Esophagus squamous epithelium (tissue), 5 donors: ENCODE measurements at regions not wholly inside any gene's neighbourhood (a gene's known extent, or its start where the extent isn't known, plus 50 kb on each side); places are given as distances from the start of the nearest gene placed in this dataset.

ENCODE experiments used
- DNase-seq: peaks from one replicate; lab custom pipeline; 2025; lab: John Stamatoyannopoulos, UW
- H3K27ac ChIP-seq, 4 donors: fragments of 200-600 bp; sonication (generic); one replicate each; pipeline ENCODE4 v1.5.1; 2016 to 2019; ENCODE audit warnings: mild to moderate bottlenecking in 1 of 4
- H3K27me3 ChIP-seq, 4 donors: fragments of 200-600 bp; sonication (generic); 1 replicate in 3 of 4; 2 replicates in 1 of 4; pipeline versions ENCODE4 v1.5.1 to v1.6.0; 2017 to 2021; ENCODE audit warnings: antibody characterized with exemption in 1 of 4
- H3K36me3 ChIP-seq, 3 donors: fragments of 200-600 bp; sonication (generic); one replicate each; pipeline ENCODE4 v1.5.1; 2016 to 2019
- H3K4me1 ChIP-seq, 3 donors: fragments of 200-600 bp; sonication (generic); one replicate each; pipeline ENCODE4 v1.5.1; 2017 to 2019
- H3K4me3 ChIP-seq, 4 donors: fragments of 200-600 bp; sonication (generic); 1 replicate in 3 of 4; 2 replicates in 1 of 4; pipeline ENCODE4 v1.5.1; 2016 to 2019; ENCODE audit warnings: mild to moderate bottlenecking in 2 of 4, moderate library complexity in 1 of 4
- H3K9me3 ChIP-seq, 3 donors: fragments of 200-600 bp; sonication (generic); one replicate each; pipeline ENCODE4 v1.5.1; 2016 to 2019
- POLR2A ChIP-seq, 4 donors: fragments of 450-650 bp; IDR thresholded peaks; one replicate each; pipeline ENCODE4 v1.6.1; 2017; ENCODE audit warnings: antibody characterized with exemption in 4 of 4, mild to moderate bottlenecking in 4 of 4, moderate library complexity in 3 of 4
- WGBS, 2 donors: methylation state at CpG; one replicate each; pipeline ENCODE4 v1.1.5; 2018; 5-methylcytosine and 5-hydroxymethylcytosine counted together
- intact Hi-C: fragments of 100-400 bp; cut with DNase I; formaldehyde crosslinking; loops from one replicate; pipeline ENCODE4 v1.15.0; 2022
- TF ChIP-seq, protein P1 (sequence below), 6 experiments: fragments of 450-650 bp in 4 of 6; fragments of 200-600 bp in 2 of 6; sonication (generic) in 2 of 6; IDR thresholded peaks; one replicate each; pipeline ENCODE4 v1.5.1; 2016 to 2019; ENCODE audit warnings: antibody characterized with exemption in 6 of 6, mild to moderate bottlenecking in 4 of 6, moderate library complexity in 4 of 6
- donor health status: DM: yes; HTN: yes; CAD: no.

- Histone ChIP-seq H3K27me3 (peaks cover 0 to 36% (median 1%) of the 10 kb centered on the region in 4 donors), H3K9me3 (no peaks in the 10 kb centered on the region), H3K4me1 (no peaks in the 10 kb centered on the region), H3K27ac (no peak overlapping the region), H3K36me3 (no peaks in the 10 kb centered on the region), H3K4me3 (no peak overlapping the region)
- TF ChIP-seq POLR2A (IDR thresholded peaks at IDR 0.05): no peak
- TF ChIP-seq, protein P1, sequence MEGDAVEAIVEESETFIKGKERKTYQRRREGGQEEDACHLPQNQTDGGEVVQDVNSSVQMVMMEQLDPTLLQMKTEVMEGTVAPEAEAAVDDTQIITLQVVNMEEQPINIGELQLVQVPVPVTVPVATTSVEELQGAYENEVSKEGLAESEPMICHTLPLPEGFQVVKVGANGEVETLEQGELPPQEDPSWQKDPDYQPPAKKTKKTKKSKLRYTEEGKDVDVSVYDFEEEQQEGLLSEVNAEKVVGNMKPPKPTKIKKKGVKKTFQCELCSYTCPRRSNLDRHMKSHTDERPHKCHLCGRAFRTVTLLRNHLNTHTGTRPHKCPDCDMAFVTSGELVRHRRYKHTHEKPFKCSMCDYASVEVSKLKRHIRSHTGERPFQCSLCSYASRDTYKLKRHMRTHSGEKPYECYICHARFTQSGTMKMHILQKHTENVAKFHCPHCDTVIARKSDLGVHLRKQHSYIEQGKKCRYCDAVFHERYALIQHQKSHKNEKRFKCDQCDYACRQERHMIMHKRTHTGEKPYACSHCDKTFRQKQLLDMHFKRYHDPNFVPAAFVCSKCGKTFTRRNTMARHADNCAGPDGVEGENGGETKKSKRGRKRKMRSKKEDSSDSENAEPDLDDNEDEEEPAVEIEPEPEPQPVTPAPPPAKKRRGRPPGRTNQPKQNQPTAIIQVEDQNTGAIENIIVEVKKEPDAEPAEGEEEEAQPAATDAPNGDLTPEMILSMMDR (IDR thresholded peaks at IDR 0.05): no peak
- intact Hi-C loops: no loop called here
- 38 to 47% methylated on average over 3 of the region's 3 CpGs for WGBS, 2 donors
- DNase-seq: no peak
Measured at GRCh38 chr4:178784491-178784890, 1342.3 kb upstream of the AGA start.

DNA sequence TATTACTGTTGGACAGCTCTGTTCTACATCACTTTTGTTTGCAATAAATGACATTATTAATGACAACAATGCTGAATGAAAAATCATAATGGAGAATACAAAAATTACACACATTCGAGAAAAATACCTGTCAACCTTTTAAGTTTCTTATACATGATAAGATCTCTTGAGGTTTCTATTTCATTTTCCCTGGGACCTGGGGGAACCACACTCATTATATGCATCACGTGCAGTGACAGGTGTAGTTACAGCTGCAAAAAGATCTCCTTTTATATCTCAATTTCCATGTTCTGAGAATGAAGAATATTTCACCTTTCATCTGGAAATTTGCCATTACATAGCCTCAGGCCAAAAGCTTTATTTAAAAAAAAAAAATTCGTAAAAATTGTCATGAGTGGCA lies 1347.0 kb upstream of the AGA start:
- 49 to 66% methylated on average over 3 of the region's 3 CpGs for WGBS, 2 donors
- Histone ChIP-seq H3K4me3 (no peak overlapping the region), H3K4me1 (no peaks in the 10 kb centered on the region), H3K27me3 (peaks cover 0 to 7% (median 0%) of the 10 kb centered on the region in 4 donors), H3K27ac (no peak overlapping the region), H3K9me3 (no peaks in the 10 kb centered on the region), H3K36me3 (no peaks in the 10 kb centered on the region)
- intact Hi-C loops: no loop called here
- TF ChIP-seq, protein P1 (IDR thresholded peaks at IDR 0.05): no peak
- no peak for TF ChIP-seq POLR2A (IDR thresholded peaks at IDR 0.05)
- no peak for DNase-seq

DNA sequence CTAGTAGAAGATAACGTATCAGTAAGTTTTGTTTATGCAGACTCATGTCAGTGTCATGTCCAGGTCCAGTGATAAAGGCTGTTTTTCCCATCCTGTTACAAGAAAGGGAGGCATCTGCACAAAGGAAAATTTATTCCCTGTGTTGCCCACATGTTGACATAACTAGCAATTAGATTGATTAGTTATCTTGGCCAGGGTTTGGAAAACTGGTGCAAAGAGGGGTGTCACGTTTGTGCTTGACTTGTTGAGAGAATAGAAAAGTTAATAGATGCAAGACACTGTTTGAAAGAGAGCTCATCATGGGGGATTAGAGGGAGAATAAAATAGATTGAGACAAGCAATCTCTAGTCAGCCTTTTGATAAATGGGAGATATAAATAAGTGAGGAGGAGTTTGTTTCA lies 1357.0 kb upstream of the AGA start:
- no peak overlapping the region for H3K4me3 ChIP-seq
- WGBS, 2 donors: 15 to 22% methylated on average over 2 of the region's 2 CpGs
- DNase-seq: no peak
- no peak overlapping the region for H3K27ac ChIP-seq
- H3K27me3 ChIP-seq: no peaks in the 10 kb centered on the region
- no peak for TF ChIP-seq POLR2A (IDR thresholded peaks at IDR 0.05)
- TF ChIP-seq, protein P1 (IDR thresholded peaks at IDR 0.05): no peak
- intact Hi-C loops: no loop called here
- no peaks in the 10 kb centered on the region for H3K36me3 ChIP-seq
- H3K9me3 ChIP-seq: no peaks in the 10 kb centered on the region
- H3K4me1 ChIP-seq: no peaks in the 10 kb centered on the region

DNA sequence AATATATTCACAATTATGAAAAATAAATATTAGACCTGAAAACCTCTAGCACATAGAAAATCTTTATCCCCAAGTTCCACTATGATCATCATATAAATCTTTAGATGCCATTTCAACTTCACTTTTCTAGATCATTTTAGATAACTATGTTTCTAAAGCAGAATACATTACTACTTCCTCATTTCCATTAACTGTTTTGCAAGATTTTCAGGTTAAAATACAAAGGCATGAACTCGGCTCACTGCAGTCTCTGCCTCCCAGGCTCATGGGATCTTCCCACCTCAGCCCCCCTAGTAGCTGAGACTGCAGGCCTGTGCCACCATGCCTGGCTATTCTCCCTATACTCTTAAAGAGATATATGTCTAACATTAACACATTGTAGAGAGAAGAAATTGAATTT lies 1365.9 kb upstream of the AGA start:
- no peaks in the 10 kb centered on the region for H3K27me3 ChIP-seq
- H3K4me3 ChIP-seq: no peak overlapping the region
- no peak for DNase-seq
- H3K4me1 ChIP-seq: no peaks in the 10 kb centered on the region
- no peak overlapping the region for H3K27ac ChIP-seq
- whole genome bisulfite sequencing, 2 donors: 31 to 40% methylated on average over 1 of the region's 1 CpG
- intact Hi-C loops: loop anchor here (10.0 kb wide), 1 partner anchor 417 kb away; no protein-coding TSS in a partner anchor
- TF ChIP-seq POLR2A (IDR thresholded peaks at IDR 0.05): no peak
- TF ChIP-seq, protein P1 (IDR thresholded peaks at IDR 0.05): no peak
- no peaks in the 10 kb centered on the region for H3K36me3 ChIP-seq
- H3K9me3 ChIP-seq: no peaks in the 10 kb centered on the region

DNA sequence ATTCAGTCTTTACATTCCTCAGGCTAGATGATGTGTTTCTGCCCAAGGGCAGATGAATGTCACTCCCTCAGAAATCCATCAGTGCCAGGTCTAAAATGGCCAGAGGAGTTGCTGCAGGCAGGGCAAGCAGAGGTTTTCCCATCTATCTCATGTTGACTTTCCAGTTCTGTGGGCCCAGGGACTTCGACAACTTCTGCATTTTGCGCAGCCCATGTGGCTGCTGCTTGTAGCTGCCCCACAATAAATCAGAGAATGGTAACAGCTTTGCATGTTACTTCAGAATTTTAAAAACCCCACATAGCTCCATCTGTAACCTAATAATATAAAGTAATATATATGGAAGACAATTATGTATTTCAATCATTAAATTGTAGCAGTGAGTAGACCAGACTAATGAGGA lies 1367.7 kb upstream of the AGA start:
- intact Hi-C loops: loop anchor here (10.0 kb wide), 1 partner anchor 415 kb away; no protein-coding TSS in a partner anchor
- whole genome bisulfite sequencing, 2 donors: 74 to 86% methylated on average over 2 of the region's 2 CpGs
- Histone ChIP-seq H3K27me3 (no peaks in the 10 kb centered on the region), H3K27ac (no peak overlapping the region), H3K4me3 (no peak overlapping the region), H3K36me3 (no peaks in the 10 kb centered on the region), H3K4me1 (no peaks in the 10 kb centered on the region), H3K9me3 (no peaks in the 10 kb centered on the region)
- DNase-seq: no peak
- TF ChIP-seq, protein P1 (IDR thresholded peaks at IDR 0.05): no peak
- no peak for TF ChIP-seq POLR2A (IDR thresholded peaks at IDR 0.05)
